Tibial artery (tissue), 4 donors: ENCODE measurements at regions not wholly inside any gene's neighbourhood (a gene's known extent, or its start where the extent isn't known, plus 50 kb on each side); places are given as distances from the start of the nearest gene placed in this dataset.

Source experiments
- DNase-seq, 2 donors: peaks; one replicate each; pipeline ENCODE4 v3.0.0-alpha.2; 2019
- H3K27ac ChIP-seq, 2 donors: fragments of 200-600 bp; sonication (generic) in 1 of 2; 1 replicate in 1 of 2; 2 replicates in 1 of 2; pipeline ENCODE4 v1.5.1; 2018 to 2019; ENCODE audit warnings: mild to moderate bottlenecking in 1 of 2
- H3K27me3 ChIP-seq, 2 donors: fragments of 200-600 bp; sonication (generic) in 1 of 2; one replicate each; pipeline versions ENCODE4 v1.5.1 to v1.6.0; 2016 to 2019
- H3K36me3 ChIP-seq, 3 donors: fragments of 200-600 bp; sonication (generic) in 2 of 3; one replicate each; pipeline ENCODE4 v1.5.1; 2016 to 2019; ENCODE audit warnings: mild to moderate bottlenecking in 2 of 3
- H3K4me1 ChIP-seq, 4 donors: fragments of 200-600 bp; sonication (generic) in 2 of 4; 1 replicate in 3 of 4; 2 replicates in 1 of 4; pipeline ENCODE4 v1.5.1; 2016 to 2019
- H3K4me3 ChIP-seq, 2 donors: fragments of 200-600 bp; sonication (generic) in 1 of 2; 1 replicate in 1 of 2; 2 replicates in 1 of 2; pipeline ENCODE4 v1.5.1; 2018 to 2019; ENCODE audit warnings: mild to moderate bottlenecking in 2 of 2
- H3K9me3 ChIP-seq, 3 donors: fragments of 200-600 bp; sonication (generic) in 1 of 3; one replicate each; pipeline ENCODE4 v1.5.1; 2016 to 2019
- intact Hi-C: fragments of 100-400 bp; cut with DNase I; formaldehyde crosslinking; loops from one replicate; pipeline ENCODE4 v1.15.0; 2023; ENCODE audit warnings: low total_unique reads
- TF ChIP-seq, protein P1 (sequence below), 2 experiments: fragments of 200-600 bp in 1 of 2; fragments of 450-650 bp in 1 of 2; IDR thresholded peaks; one replicate each; pipeline ENCODE4 v1.5.1; 2017 to 2019; ENCODE audit warnings: antibody characterized with exemption in 2 of 2, mild to moderate bottlenecking in 1 of 2, moderate library complexity in 1 of 2

DNA sequence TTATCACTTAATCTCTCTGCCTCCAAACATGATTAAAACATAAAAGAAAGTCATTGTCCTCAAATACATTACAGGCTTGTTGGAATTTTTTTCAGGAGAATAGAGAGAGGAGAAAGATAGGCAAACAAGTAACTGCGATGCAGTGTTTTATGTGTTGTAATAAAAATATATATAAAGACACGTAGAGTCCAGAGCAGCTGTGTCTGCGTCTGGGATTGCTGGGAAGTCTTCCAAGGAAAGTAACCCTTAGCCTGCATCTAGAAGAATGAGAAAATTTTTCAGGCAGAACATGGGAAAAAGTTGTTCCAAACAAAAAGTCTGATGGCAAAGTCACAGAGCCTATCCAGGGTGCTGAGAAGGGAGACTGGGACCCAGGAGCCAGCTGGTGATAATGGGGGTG is 91.8 kb upstream of the ST6GAL2 start:
- TF ChIP-seq, protein P1, sequence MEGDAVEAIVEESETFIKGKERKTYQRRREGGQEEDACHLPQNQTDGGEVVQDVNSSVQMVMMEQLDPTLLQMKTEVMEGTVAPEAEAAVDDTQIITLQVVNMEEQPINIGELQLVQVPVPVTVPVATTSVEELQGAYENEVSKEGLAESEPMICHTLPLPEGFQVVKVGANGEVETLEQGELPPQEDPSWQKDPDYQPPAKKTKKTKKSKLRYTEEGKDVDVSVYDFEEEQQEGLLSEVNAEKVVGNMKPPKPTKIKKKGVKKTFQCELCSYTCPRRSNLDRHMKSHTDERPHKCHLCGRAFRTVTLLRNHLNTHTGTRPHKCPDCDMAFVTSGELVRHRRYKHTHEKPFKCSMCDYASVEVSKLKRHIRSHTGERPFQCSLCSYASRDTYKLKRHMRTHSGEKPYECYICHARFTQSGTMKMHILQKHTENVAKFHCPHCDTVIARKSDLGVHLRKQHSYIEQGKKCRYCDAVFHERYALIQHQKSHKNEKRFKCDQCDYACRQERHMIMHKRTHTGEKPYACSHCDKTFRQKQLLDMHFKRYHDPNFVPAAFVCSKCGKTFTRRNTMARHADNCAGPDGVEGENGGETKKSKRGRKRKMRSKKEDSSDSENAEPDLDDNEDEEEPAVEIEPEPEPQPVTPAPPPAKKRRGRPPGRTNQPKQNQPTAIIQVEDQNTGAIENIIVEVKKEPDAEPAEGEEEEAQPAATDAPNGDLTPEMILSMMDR (IDR thresholded peaks at IDR 0.05): no peak
- Histone ChIP-seq H3K4me3 (no peak overlapping the region), H3K36me3 (no peaks in the 10 kb centered on the region), H3K4me1 (peaks cover 0 to 10% (median 0%) of the 10 kb centered on the region in 4 donors), H3K27ac (no peak overlapping the region), H3K9me3 (no peaks in the 10 kb centered on the region), H3K27me3 (no peaks in the 10 kb centered on the region)
- no peak for DNase-seq
- intact Hi-C loops: no loop called here

DNA sequence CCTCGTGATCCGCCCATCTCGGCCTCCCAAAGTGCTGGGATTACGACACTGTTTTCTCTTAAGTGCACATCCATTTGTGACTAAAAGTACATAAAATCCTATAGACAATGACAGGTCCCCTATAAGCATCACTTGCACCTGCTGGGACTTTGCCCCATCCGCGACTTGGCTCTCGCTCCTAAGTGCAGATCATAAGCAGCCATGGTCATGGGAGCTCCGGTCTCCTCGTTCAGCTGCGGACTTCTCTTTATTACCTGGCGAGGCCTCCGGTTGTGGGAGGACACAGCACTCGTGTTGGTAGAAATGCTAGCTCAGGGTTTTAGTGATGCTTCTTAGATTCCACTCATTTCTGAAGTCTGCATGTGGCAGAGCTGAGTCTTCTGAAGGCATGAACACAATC is 92.7 kb upstream of the ST6GAL2 start:
- Histone ChIP-seq H3K4me1 (peaks cover 0 to 10% (median 0%) of the 10 kb centered on the region in 4 donors), H3K36me3 (no peaks in the 10 kb centered on the region), H3K27me3 (no peaks in the 10 kb centered on the region), H3K27ac (no peak overlapping the region), H3K9me3 (no peaks in the 10 kb centered on the region), H3K4me3 (no peak overlapping the region)
- no peak for DNase-seq
- intact Hi-C loops: no loop called here
- TF ChIP-seq, protein P1 (IDR thresholded peaks at IDR 0.05): no peak

DNA sequence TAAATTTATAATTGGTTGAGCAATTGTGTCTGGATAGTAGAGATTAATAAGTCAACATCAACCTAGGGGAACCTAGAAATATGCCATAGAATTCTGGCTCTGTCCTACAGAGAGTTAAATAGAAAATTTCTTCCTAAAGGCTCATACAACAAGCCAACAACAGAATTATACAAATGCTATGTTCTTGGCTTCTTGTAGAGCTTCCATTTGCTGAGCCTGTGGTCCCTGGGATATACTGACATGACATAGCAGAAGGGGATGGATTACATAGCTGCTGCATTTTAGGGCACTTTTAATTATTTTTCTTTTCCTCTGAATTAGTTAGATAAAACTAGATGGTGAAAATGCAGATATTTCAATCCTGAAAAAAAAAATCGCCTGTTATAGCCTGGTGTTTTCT is 95.5 kb upstream of the ST6GAL2 start:
- Histone ChIP-seq H3K4me3 (no peak overlapping the region), H3K36me3 (no peaks in the 10 kb centered on the region), H3K4me1 (peaks cover 0 to 10% (median 0%) of the 10 kb centered on the region in 4 donors), H3K9me3 (no peaks in the 10 kb centered on the region), H3K27me3 (no peaks in the 10 kb centered on the region), H3K27ac (no peak overlapping the region)
- intact Hi-C loops: no loop called here
- no peak for DNase-seq
- TF ChIP-seq, protein P1 (IDR thresholded peaks at IDR 0.05): no peak

DNA sequence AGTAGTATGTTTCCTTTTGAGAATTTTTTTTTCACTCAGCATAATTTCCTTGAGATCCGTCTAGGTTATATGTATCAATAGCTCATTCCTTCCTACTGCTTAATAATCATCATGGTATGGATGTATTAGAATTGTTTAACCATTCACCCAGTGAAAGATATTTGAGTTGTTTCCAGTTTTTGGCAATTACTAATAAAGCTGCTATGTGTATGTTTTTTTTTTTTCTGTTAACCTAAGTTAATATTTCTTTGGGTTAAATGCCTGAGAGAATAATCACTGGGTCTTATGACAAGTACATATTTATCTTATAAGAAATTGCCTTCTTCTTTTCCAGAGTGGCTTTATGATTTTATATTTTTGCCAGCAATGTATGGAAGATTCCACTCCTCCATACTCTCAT is 96.4 kb upstream of the ST6GAL2 start:
- no peak overlapping the region for H3K4me3 ChIP-seq
- H3K9me3 ChIP-seq: no peaks in the 10 kb centered on the region
- no peak overlapping the region for H3K27ac ChIP-seq
- no peaks in the 10 kb centered on the region for H3K27me3 ChIP-seq
- peaks cover 0 to 8% (median 0%) of the 10 kb centered on the region in 4 donors for H3K4me1 ChIP-seq
- TF ChIP-seq, protein P1 (IDR thresholded peaks at IDR 0.05): no peak
- intact Hi-C loops: no loop called here
- no peaks in the 10 kb centered on the region for H3K36me3 ChIP-seq
- DNase-seq: no peak

DNA sequence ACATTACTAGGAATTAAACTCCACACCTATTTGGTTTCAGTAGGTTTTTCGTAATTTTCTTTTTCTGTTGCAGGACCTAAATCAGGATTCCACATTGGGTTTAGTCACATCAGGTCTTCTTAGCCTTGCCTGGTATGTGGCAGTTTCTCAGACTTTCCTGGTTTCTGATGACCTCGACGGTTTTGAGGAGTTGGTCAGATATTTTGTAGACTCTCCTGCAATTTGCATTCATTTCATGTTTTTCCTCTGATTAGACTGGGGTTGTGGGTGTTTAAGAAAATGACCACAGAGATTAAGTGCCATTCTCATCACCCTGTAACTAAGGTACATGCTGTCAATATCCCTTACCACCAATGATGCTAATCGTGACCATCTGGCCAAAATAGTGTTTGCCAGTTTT is 97.3 kb upstream of the ST6GAL2 start:
- Histone ChIP-seq H3K27ac (no peak overlapping the region), H3K9me3 (no peaks in the 10 kb centered on the region), H3K4me1 (no peaks in the 10 kb centered on the region), H3K4me3 (no peak overlapping the region), H3K36me3 (no peaks in the 10 kb centered on the region), H3K27me3 (no peaks in the 10 kb centered on the region)
- intact Hi-C loops: no loop called here
- DNase-seq: no peak
- TF ChIP-seq, protein P1 (IDR thresholded peaks at IDR 0.05): no peak

DNA sequence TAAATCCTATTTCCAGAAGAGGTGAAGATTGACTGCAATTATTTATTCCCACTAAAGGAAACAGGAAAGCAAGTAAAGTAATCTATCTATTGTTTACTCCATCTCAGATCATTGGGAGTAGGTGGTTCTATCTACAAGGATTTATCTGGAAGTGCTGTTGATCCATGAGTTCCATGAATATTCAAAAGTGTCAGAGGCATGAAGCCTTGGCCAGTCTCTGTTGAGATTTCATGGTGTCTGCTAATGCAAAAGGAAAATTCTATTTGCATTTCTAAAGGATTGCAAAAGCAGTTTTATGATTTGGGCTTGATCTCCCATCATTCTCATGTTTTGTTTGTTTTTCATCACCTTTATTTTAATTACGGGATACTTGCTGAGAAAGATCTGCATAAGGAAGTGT is 102.4 kb upstream of the ST6GAL2 start:
- H3K36me3 ChIP-seq: no peaks in the 10 kb centered on the region
- no peak overlapping the region for H3K4me3 ChIP-seq
- H3K9me3 ChIP-seq: no peaks in the 10 kb centered on the region
- H3K4me1 ChIP-seq: no peaks in the 10 kb centered on the region
- intact Hi-C loops: no loop called here
- no peak overlapping the region for H3K27ac ChIP-seq
- H3K27me3 ChIP-seq: no peaks in the 10 kb centered on the region
- TF ChIP-seq, protein P1 (IDR thresholded peaks at IDR 0.05): no peak
- no peak for DNase-seq
